DND-41 (cell line): ENCODE measurements at regions not wholly inside any gene's neighbourhood (a gene's known extent, or its start where the extent isn't known, plus 50 kb on each side); places are given as distances from the start of the nearest gene placed in this dataset.

Experiments
- ATAC-seq: fragments of 200-7000 bp; cut with Tn5 transposase; 3 replicates; pipeline ENCODE4 v1.9.1; 2021; ENCODE audit warnings: low read depth; ENCODE audit not compliant: insufficient read depth
- DNase-seq: peaks from one replicate; pipeline ENCODE4 v3.0.0-alpha.2; 2020
- H2AFZ ChIP-seq: 2 replicates; pipeline ENCODE4 v1.6.0; 2012; ENCODE audit warnings: low read depth, low read length
- H3K27ac ChIP-seq: 2 replicates; pipeline ENCODE4 v1.5.1; 2012; ENCODE audit warnings: low read length, inconsistent platforms
- H3K27me3 ChIP-seq: fragments of 200-600 bp; sonication (generic); 2 replicates; pipeline ENCODE4 v1.6.0; 2012; ENCODE audit warnings: low read length, mild to moderate bottlenecking, inconsistent platforms; ENCODE audit not compliant: insufficient read depth, poor library complexity
- H3K36me3 ChIP-seq: 2 replicates; pipeline ENCODE4 v1.5.1; 2012; ENCODE audit warnings: low read length, inconsistent platforms; ENCODE audit not compliant: insufficient read depth
- H3K4me1 ChIP-seq: 2 replicates; pipeline ENCODE4 v1.5.1; 2012; ENCODE audit warnings: mild to moderate bottlenecking, low read length; ENCODE audit not compliant: insufficient read depth
- H3K4me2 ChIP-seq: 2 replicates; pipeline ENCODE4 v1.6.0; 2012; ENCODE audit warnings: mild to moderate bottlenecking, moderate library complexity, low read length, inconsistent platforms; ENCODE audit not compliant: insufficient read depth
- H3K4me3 ChIP-seq, 2 experiments: fragments of 200-600 bp in 1 of 2; shearing (Covaris generic) in 1 of 2; 2 replicates each; pipeline ENCODE4 v1.5.1; 2012 to 2016; ENCODE audit warnings: inconsistent platforms in 2 of 2, low read length in 2 of 2, mild to moderate bottlenecking in 2 of 2, low read depth in 1 of 2, moderate library complexity in 1 of 2
- H3K79me2 ChIP-seq: 2 replicates; pipeline ENCODE4 v1.6.0; 2012; ENCODE audit warnings: low read length, inconsistent platforms; ENCODE audit not compliant: insufficient read depth
- H3K9ac ChIP-seq: 2 replicates; pipeline ENCODE4 v1.6.0; 2012; ENCODE audit warnings: low read depth, mild to moderate bottlenecking, inconsistent platforms, low read length, moderate library complexity
- H3K9me3 ChIP-seq: 2 replicates; pipeline ENCODE4 v1.5.1; 2012; ENCODE audit warnings: low read length, moderate library complexity, mild to moderate bottlenecking, inconsistent platforms; ENCODE audit not compliant: insufficient read depth, severe bottlenecking
- H4K20me1 ChIP-seq: 2 replicates; pipeline ENCODE4 v1.6.0; 2012; ENCODE audit warnings: low read length; ENCODE audit not compliant: insufficient read depth
- EZH2 ChIP-seq: IDR thresholded peaks from 3 replicates; pipeline ENCODE4 v1.6.1; 2012; ENCODE audit warnings: borderline replicate concordance, low read depth, mild to moderate bottlenecking, moderate library complexity, low read length, inconsistent platforms; ENCODE audit not compliant: severe bottlenecking
- TF ChIP-seq, protein P1 (sequence below): IDR thresholded peaks from 2 replicates; pipeline ENCODE4 v1.5.1; 2012; ENCODE audit warnings: borderline replicate concordance, low read length, moderate library complexity, mild to moderate bottlenecking; ENCODE audit not compliant: poor library complexity, severe bottlenecking; ENCODE audit errors: extremely low read depth

DNA sequence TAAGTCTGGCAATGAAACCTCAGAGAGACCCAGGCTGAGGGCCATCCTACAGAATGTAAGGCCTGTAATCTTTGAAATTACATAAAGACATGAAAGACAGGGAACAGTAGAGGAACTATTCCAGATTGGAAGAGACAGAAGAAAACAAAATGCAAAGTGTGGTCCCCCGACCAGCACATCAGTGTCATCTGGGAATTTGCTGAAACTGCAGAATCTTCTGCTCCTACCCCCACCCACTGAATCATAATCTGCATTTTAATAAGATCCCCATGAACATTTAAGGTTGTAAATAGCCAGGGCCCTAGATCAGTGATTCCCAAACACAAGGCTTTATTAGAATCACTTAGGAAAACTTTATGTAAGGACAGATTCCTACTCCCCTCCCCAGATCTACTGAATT lies 154.4 kb downstream of the NOC3L start:
- Histone ChIP-seq H4K20me1 (no peaks in the 10 kb centered on the region), H3K27me3 (no peaks in the 10 kb centered on the region), H3K9me3 (no peaks in the 10 kb centered on the region), H3K27ac (no peak overlapping the region), H3K36me3 (no peaks in the 10 kb centered on the region), H3K9ac (no peak overlapping the region), H3K79me2 (no peaks in the 10 kb centered on the region), H3K4me3 (no peak overlapping the region), H3K4me2 (no peak overlapping the region), H2AFZ (no peak overlapping the region), H3K4me1 (no peaks in the 10 kb centered on the region)
- ATAC-seq = no peak
- no peak for DNase-seq
- no peak for TF ChIP-seq EZH2
- TF ChIP-seq, protein P1, sequence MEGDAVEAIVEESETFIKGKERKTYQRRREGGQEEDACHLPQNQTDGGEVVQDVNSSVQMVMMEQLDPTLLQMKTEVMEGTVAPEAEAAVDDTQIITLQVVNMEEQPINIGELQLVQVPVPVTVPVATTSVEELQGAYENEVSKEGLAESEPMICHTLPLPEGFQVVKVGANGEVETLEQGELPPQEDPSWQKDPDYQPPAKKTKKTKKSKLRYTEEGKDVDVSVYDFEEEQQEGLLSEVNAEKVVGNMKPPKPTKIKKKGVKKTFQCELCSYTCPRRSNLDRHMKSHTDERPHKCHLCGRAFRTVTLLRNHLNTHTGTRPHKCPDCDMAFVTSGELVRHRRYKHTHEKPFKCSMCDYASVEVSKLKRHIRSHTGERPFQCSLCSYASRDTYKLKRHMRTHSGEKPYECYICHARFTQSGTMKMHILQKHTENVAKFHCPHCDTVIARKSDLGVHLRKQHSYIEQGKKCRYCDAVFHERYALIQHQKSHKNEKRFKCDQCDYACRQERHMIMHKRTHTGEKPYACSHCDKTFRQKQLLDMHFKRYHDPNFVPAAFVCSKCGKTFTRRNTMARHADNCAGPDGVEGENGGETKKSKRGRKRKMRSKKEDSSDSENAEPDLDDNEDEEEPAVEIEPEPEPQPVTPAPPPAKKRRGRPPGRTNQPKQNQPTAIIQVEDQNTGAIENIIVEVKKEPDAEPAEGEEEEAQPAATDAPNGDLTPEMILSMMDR = no peak

DNA sequence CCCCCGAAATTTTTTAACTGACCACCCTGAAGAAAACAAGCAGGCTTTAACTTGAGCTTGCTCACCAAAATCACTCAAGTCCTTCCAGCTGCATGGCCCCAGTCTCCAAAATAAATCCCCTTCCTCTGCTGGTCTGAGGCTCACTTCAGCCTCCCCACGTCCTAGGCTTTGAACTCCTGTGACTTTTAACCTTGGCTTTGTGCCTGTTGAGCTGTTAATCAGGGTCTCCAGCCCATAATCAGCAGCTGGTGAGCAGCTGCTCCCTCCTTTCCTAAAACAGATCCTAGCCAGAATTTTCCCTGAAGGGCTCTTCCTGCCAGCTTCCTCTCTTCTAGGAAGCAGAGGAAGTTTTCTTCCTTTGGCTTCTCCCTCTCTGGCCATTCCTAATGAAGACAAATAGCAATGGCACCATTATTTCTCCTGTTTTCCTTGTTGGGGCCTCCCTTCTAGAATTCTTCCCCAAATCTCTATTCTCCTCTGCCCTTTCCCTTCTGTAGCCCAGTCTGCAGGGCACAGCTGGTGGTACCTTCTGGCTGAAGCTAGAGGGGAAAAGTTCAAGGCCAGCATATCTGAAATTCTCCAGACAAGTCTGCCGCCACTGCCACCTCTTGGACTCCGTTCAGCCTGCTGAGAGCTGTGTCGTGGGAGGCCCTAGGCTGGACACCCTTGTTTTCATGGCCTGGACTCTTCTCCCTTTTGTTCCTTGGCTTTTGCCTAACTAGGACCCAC lies 152.1 kb downstream of the NOC3L start:
- no peaks in the 10 kb centered on the region for H4K20me1 ChIP-seq
- H3K4me1 ChIP-seq = no peaks in the 10 kb centered on the region
- no peak overlapping the region for H3K27ac ChIP-seq
- ATAC-seq (no peak), DNase-seq (no peak)
- H3K79me2 ChIP-seq = no peaks in the 10 kb centered on the region
- H2AFZ ChIP-seq = no peak overlapping the region
- H3K4me2 ChIP-seq = no peak overlapping the region
- H3K9me3 ChIP-seq = no peaks in the 10 kb centered on the region
- TF ChIP-seq EZH2 = no peak
- TF ChIP-seq, protein P1 = no peak
- H3K36me3 ChIP-seq = no peaks in the 10 kb centered on the region
- H3K9ac ChIP-seq = no peak overlapping the region
- no peaks in the 10 kb centered on the region for H3K27me3 ChIP-seq
- H3K4me3 ChIP-seq = no peak overlapping the region

DNA sequence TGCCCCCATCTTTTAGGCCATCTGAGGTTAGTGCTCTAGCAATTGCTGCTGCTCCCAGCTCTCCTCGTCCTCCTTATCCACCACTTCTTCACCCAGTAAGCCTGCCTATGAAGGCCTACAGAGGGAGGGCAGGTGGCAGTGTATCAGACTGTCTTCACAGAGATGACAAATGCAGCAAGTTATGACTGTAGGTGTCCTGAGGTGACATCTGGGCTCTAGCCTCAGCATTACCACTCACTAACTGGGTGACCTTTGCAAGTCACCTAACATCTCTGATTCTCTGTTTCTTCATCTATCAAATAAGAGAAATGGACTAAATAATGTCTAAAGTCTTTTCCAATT lies 151.6 kb downstream of the NOC3L start:
- Histone ChIP-seq H3K4me2 (no peak overlapping the region), H3K36me3 (no peaks in the 10 kb centered on the region), H3K27ac (no peak overlapping the region), H3K9me3 (no peaks in the 10 kb centered on the region), H3K9ac (no peak overlapping the region), H4K20me1 (no peaks in the 10 kb centered on the region), H3K79me2 (no peaks in the 10 kb centered on the region), H3K27me3 (peaks cover 1% of the 10 kb centered on the region), H2AFZ (no peak overlapping the region), H3K4me1 (no peaks in the 10 kb centered on the region), H3K4me3 (no peak overlapping the region)
- ATAC-seq (no peak), DNase-seq (no peak)
- TF ChIP-seq EZH2 = no peak
- TF ChIP-seq, protein P1 = no peak

DNA sequence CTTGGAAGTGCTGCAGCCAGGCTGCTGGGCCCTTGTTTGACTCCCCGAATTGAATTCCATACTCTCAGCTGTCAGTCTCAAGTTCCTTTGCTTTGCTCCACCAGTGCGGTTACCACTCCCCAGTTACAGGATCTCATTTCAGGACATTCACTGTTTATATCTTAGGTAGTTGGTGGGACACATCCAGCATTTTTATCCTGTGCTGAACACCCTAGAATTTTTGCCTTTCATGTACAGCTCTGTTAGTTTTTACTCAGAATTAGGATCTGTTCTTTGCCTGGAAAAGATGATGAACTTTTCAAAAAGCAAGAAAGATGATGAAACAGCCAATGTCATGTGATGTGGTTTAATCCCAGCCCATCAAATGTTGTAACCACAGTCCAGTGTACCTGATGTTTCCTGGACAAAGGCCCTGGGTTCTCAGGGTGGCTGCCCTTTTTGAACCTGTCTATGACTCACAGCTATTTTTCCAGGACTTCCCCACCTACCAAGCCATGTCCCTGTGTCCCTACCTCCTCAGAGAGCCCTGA lies 149.7 kb downstream of the NOC3L start:
- no peaks in the 10 kb centered on the region for H3K4me1 ChIP-seq
- ATAC-seq = no peak
- no peak overlapping the region for H3K4me3 ChIP-seq
- no peak overlapping the region for H3K9ac ChIP-seq
- no peak overlapping the region for H3K4me2 ChIP-seq
- no peak overlapping the region for H3K27ac ChIP-seq
- no peaks in the 10 kb centered on the region for H4K20me1 ChIP-seq
- no peak for DNase-seq
- H3K27me3 ChIP-seq = peaks cover 9% of the 10 kb centered on the region
- H3K79me2 ChIP-seq = no peaks in the 10 kb centered on the region
- H3K9me3 ChIP-seq = no peaks in the 10 kb centered on the region
- H2AFZ ChIP-seq = no peak overlapping the region
- H3K36me3 ChIP-seq = no peaks in the 10 kb centered on the region
- TF ChIP-seq EZH2 = no peak
- TF ChIP-seq, protein P1 = no peak
